GM23338 (cell line): ENCODE measurements at regions not wholly inside any gene's neighbourhood (a gene's known extent, or its start where the extent isn't known, plus 50 kb on each side); places are given as distances from the start of the nearest gene placed in this dataset.

Experiments used
- ATAC-seq: fragments of 200-7000 bp; cut with Tn5 transposase; 3 replicates; pipeline ENCODE4 v1.9.1; 2020
- DNase-seq: peaks from one replicate; pipeline ENCODE4 v3.0.0-alpha.2; 2015; ENCODE audit warnings: low spot score
- H2AFZ ChIP-seq: fragments of 200-600 bp; sonication (generic); 2 replicates; pipeline ENCODE4 v1.8.0; 2016; ENCODE audit warnings: antibody characterized with exemption, mild to moderate bottlenecking, moderate library complexity
- H3F3A ChIP-seq: fragments of 200-600 bp; sonication (generic); replicated peaks from 2 replicates; pipeline ENCODE4 v1.8.0; 2017; ENCODE audit warnings: antibody characterized with exemption, mixed run types, low read depth
- H3K27ac ChIP-seq: fragments of 200-600 bp; sonication (generic); 2 replicates; pipeline ENCODE4 v1.6.1; 2016; ENCODE audit warnings: low read depth
- H3K27me3 ChIP-seq: fragments of 200-600 bp; sonication (generic); 2 replicates; pipeline ENCODE4 v1.8.0; 2016; ENCODE audit warnings: mild to moderate bottlenecking, mixed run types, moderate library complexity; ENCODE audit not compliant: insufficient read depth
- H3K36me3 ChIP-seq: fragments of 200-600 bp; sonication (generic); 2 replicates; pipeline ENCODE4 v1.8.0; 2016; ENCODE audit warnings: mild to moderate bottlenecking; ENCODE audit not compliant: insufficient read depth
- H3K4me1 ChIP-seq: fragments of 200-600 bp; sonication (generic); 2 replicates; pipeline ENCODE4 v1.8.0; 2016; ENCODE audit warnings: mild to moderate bottlenecking, moderate library complexity; ENCODE audit not compliant: insufficient read depth
- H3K4me2 ChIP-seq: fragments of 200-600 bp; sonication (generic); 2 replicates; pipeline ENCODE4 v1.7.1; 2017; ENCODE audit warnings: mixed run types
- H3K4me3 ChIP-seq: fragments of 200-600 bp; sonication (generic); 2 replicates; pipeline ENCODE4 v1.6.1; 2016; ENCODE audit warnings: mixed run types
- H3K79me2 ChIP-seq: fragments of 200-600 bp; sonication (generic); replicated peaks from 2 replicates; pipeline ENCODE4 v1.8.0; 2017; ENCODE audit warnings: mild to moderate bottlenecking; ENCODE audit not compliant: insufficient read depth
- H3K9me2 ChIP-seq: fragments of 200-600 bp; sonication (generic); 2 replicates; pipeline ENCODE4 v1.8.0; 2017; ENCODE audit not compliant: insufficient read depth
- H4K20me1 ChIP-seq: fragments of 200-600 bp; sonication (generic); replicated peaks from 2 replicates; pipeline ENCODE4 v1.8.0; 2017; ENCODE audit warnings: mild to moderate bottlenecking; ENCODE audit not compliant: insufficient read depth
- H3K27ac Mint-ChIP-seq: 2 replicates; pipeline ENCODE4 v1.8.0; 2020; ENCODE audit warnings: inconsistent platforms, mild to moderate bottlenecking, moderate library complexity, mixed read lengths
- H3K27me3 Mint-ChIP-seq: 3 replicates; pipeline ENCODE4 v1.8.0; 2022; ENCODE audit warnings: low read depth, mild to moderate bottlenecking, moderate library complexity, mixed read lengths, inconsistent platforms; ENCODE audit not compliant: insufficient read depth, poor library complexity
- H3K36me3 Mint-ChIP-seq: 3 replicates; pipeline ENCODE4 v1.8.0; 2021; ENCODE audit warnings: low read depth, mild to moderate bottlenecking, inconsistent platforms, moderate library complexity, mixed read lengths
- H3K4me1 Mint-ChIP-seq: 3 replicates; pipeline ENCODE4 v1.8.0; 2020; ENCODE audit warnings: mild to moderate bottlenecking, inconsistent platforms, mixed read lengths
- H3K4me3 Mint-ChIP-seq: 3 replicates; pipeline ENCODE4 v1.8.0; 2021; ENCODE audit warnings: moderate library complexity, mild to moderate bottlenecking, inconsistent platforms, mixed read lengths
- H3K9me3 Mint-ChIP-seq: 3 replicates; pipeline ENCODE4 v1.8.0; 2020; ENCODE audit warnings: moderate library complexity, mild to moderate bottlenecking, inconsistent platforms, mixed read lengths
- CREB1 ChIP-seq: fragments of 250-450 bp; sonication (Bioruptor Pico); IDR thresholded peaks from 2 replicates; pipeline ENCODE4 v1.5.0; 2020; ENCODE audit warnings: low read depth, mild to moderate bottlenecking, moderate library complexity
- EZH2 ChIP-seq: fragments of 200-600 bp; sonication (generic); IDR thresholded peaks from one replicate; pipeline ENCODE4 v1.8.0; 2017; ENCODE audit warnings: antibody characterized with exemption, mild to moderate bottlenecking, low read depth; ENCODE audit not compliant: unreplicated experiment
- EZH2phosphoT487 ChIP-seq: fragments of 200-600 bp; sonication (generic); IDR thresholded peaks from one replicate; pipeline ENCODE4 v1.8.1; 2018; ENCODE audit warnings: antibody characterized with exemption; ENCODE audit not compliant: unreplicated experiment
- JUNB ChIP-seq: IDR thresholded peaks from one replicate; pipeline ENCODE4 v1.6.1; 2016; ENCODE audit warnings: antibody characterized with exemption; ENCODE audit not compliant: unreplicated experiment
- NANOG ChIP-seq: IDR thresholded peaks from 2 replicates; pipeline ENCODE4 v1.6.1; 2016; ENCODE audit warnings: antibody characterized with exemption, borderline replicate concordance
- POLR2AphosphoS5 ChIP-seq: IDR thresholded peaks from 2 replicates; pipeline ENCODE4 v1.6.1; 2016; ENCODE audit warnings: antibody characterized with exemption, low read depth
- STAT1 ChIP-seq: IDR thresholded peaks from one replicate; pipeline ENCODE4 v1.6.1; 2016; ENCODE audit warnings: antibody characterized with exemption; ENCODE audit not compliant: unreplicated experiment
- ZNF114 ChIP-seq: fragments of 250-450 bp; sonication (Bioruptor Pico); IDR thresholded peaks from 2 replicates; pipeline ENCODE4 v1.5.0; 2020; ENCODE audit warnings: mild to moderate bottlenecking, moderate library complexity
- ZNF331 ChIP-seq: fragments of 250-450 bp; sonication (Bioruptor Pico); IDR thresholded peaks from 2 replicates; pipeline ENCODE4 v1.5.0; 2020; ENCODE audit warnings: low read depth, mild to moderate bottlenecking, moderate library complexity
- TF ChIP-seq, protein P1 (sequence below): fragments of 250-450 bp; sonication (Bioruptor Pico); IDR thresholded peaks from 2 replicates; pipeline ENCODE4 v1.5.0; 2020; ENCODE audit warnings: mild to moderate bottlenecking, moderate library complexity
- TF ChIP-seq, protein P2 (sequence below): IDR thresholded peaks from one replicate; pipeline ENCODE4 v1.6.1; 2018; ENCODE audit warnings: antibody characterized with exemption; ENCODE audit not compliant: unreplicated experiment
- TF ChIP-seq, protein P3 (sequence below), 2 experiments: fragments of 200-600 bp in 1 of 2; sonication (generic) in 1 of 2; conservative IDR thresholded peaks; 2 replicates each; pipeline versions ENCODE4 v1.5.1 to v1.6.1; 2016 to 2017; ENCODE audit warnings: antibody characterized with exemption in 2 of 2, low read depth in 2 of 2, mild to moderate bottlenecking in 2 of 2, moderate library complexity in 1 of 2
- TF ChIP-seq, protein P4 (sequence below): IDR thresholded peaks from 2 replicates; pipeline ENCODE4 v1.6.1; 2016; ENCODE audit warnings: antibody characterized with exemption

DNA sequence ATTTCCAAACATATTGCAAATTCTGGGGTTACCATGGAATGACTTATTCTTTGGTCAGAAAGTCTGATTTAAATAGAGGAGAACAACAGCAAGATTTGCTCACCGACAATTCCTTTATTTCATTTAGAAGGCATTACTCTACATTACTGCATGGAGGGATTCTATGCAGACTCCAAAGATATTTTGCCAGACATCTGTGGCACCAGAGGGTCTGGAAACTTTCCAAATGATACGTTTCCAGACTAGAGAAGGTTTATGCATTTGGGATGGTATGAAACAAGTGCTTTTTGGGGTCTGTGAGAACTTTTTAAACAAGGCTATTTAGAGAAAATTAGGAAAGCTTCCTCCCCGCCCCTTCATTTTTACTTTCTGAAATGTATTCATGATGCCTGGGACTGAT is 125.3 kb downstream of the SAMD9 start (continued):
- no peak for TF ChIP-seq ZNF114 (CRISPR knock-in tag)
- no peak for TF ChIP-seq EZH2phosphoT487
- no peak for TF ChIP-seq JUNB
- no peak for TF ChIP-seq CREB1

DNA sequence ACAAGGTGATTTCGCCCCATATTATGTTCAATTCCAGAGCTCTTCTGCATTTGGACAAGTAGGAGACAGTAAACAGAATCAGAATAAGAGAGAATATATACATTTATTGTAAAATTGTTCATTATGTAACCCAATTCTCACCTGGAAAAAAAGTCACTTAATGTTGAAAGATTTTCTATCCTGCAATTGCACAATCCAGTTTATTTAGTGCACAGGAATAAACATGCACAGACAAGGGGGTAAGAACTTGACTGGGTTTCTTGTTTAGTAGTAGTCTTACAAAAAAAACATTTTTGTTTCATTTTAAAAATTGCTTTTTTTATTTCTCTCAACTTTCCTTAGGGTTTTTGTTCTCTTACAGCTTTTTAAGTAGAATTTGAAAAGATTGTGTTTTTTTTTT is 126.6 kb downstream of the SAMD9 start:
- H3F3A ChIP-seq: no peaks in the 10 kb centered on the region
- Mint-ChIP-seq H3K4me1 (peaks cover 15% of the 10 kb centered on the region), H3K4me3 (no peak overlapping the region), H3K9me3 (no peaks in the 10 kb centered on the region), H3K27me3 (peaks cover 13% of the 10 kb centered on the region), H3K27ac (no peak overlapping the region), H3K36me3 (no peaks in the 10 kb centered on the region)
- peaks cover 20% of the 10 kb centered on the region for H3K4me1 ChIP-seq
- no peak overlapping the region for H3K4me3 ChIP-seq
- H3K36me3 ChIP-seq: no peaks in the 10 kb centered on the region
- no peaks in the 10 kb centered on the region for H4K20me1 ChIP-seq
- DNase-seq (no peak), ATAC-seq (no peak)
- H3K79me2 ChIP-seq: no peaks in the 10 kb centered on the region
- no peak overlapping the region for H3K27ac ChIP-seq
- H3K9me2 ChIP-seq: no peaks in the 10 kb centered on the region
- TF ChIP-seq, protein P1, sequence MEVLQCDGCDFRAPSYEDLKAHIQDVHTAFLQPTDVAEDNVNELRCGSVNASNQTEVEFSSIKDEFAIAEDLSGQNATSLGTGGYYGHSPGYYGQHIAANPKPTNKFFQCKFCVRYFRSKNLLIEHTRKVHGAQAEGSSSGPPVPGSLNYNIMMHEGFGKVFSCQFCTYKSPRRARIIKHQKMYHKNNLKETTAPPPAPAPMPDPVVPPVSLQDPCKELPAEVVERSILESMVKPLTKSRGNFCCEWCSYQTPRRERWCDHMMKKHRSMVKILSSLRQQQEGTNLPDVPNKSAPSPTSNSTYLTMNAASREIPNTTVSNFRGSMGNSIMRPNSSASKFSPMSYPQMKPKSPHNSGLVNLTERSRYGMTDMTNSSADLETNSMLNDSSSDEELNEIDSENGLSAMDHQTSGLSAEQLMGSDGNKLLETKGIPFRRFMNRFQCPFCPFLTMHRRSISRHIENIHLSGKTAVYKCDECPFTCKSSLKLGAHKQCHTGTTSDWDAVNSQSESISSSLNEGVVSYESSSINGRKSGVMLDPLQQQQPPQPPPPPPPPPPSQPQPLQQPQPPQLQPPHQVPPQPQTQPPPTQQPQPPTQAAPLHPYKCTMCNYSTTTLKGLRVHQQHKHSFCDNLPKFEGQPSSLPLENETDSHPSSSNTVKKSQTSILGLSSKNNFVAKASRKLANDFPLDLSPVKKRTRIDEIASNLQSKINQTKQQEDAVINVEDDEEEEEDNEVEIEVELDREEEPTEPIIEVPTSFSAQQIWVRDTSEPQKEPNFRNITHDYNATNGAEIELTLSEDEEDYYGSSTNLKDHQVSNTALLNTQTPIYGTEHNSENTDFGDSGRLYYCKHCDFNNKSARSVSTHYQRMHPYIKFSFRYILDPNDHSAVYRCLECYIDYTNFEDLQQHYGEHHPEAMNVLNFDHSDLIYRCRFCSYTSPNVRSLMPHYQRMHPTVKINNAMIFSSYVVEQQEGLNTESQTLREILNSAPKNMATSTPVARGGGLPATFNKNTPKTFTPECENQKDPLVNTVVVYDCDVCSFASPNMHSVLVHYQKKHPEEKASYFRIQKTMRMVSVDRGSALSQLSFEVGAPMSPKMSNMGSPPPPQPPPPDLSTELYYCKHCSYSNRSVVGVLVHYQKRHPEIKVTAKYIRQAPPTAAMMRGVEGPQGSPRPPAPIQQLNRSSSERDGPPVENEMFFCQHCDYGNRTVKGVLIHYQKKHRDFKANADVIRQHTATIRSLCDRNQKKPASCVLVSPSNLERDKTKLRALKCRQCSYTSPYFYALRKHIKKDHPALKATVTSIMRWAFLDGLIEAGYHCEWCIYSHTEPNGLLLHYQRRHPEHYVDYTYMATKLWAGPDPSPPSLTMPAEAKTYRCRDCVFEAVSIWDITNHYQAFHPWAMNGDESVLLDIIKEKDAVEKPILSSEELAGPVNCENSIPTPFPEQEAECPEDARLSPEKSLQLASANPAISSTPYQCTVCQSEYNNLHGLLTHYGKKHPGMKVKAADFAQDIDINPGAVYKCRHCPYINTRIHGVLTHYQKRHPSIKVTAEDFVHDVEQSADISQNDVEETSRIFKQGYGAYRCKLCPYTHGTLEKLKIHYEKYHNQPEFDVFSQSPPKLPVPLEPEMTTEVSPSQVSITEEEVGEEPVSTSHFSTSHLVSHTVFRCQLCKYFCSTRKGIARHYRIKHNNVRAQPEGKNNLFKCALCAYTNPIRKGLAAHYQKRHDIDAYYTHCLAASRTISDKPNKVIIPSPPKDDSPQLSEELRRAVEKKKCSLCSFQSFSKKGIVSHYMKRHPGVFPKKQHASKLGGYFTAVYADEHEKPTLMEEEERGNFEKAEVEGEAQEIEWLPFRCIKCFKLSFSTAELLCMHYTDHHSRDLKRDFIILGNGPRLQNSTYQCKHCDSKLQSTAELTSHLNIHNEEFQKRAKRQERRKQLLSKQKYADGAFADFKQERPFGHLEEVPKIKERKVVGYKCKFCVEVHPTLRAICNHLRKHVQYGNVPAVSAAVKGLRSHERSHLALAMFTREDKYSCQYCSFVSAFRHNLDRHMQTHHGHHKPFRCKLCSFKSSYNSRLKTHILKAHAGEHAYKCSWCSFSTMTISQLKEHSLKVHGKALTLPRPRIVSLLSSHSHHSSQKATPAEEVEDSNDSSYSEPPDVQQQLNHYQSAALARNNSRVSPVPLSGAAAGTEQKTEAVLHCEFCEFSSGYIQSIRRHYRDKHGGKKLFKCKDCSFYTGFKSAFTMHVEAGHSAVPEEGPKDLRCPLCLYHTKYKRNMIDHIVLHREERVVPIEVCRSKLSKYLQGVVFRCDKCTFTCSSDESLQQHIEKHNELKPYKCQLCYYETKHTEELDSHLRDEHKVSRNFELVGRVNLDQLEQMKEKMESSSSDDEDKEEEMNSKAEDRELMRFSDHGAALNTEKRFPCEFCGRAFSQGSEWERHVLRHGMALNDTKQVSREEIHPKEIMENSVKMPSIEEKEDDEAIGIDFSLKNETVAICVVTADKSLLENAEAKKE (CRISPR knock-in tag): no peak
- TF ChIP-seq NANOG (no peak), POLR2AphosphoS5 (no peak), STAT1 (no peak), ZNF114 (CRISPR knock-in tag) (no peak), JUNB (no peak), ZNF331 (CRISPR knock-in tag) (no peak), CREB1 (no peak), EZH2 (no peak)
- TF ChIP-seq, protein P2, sequence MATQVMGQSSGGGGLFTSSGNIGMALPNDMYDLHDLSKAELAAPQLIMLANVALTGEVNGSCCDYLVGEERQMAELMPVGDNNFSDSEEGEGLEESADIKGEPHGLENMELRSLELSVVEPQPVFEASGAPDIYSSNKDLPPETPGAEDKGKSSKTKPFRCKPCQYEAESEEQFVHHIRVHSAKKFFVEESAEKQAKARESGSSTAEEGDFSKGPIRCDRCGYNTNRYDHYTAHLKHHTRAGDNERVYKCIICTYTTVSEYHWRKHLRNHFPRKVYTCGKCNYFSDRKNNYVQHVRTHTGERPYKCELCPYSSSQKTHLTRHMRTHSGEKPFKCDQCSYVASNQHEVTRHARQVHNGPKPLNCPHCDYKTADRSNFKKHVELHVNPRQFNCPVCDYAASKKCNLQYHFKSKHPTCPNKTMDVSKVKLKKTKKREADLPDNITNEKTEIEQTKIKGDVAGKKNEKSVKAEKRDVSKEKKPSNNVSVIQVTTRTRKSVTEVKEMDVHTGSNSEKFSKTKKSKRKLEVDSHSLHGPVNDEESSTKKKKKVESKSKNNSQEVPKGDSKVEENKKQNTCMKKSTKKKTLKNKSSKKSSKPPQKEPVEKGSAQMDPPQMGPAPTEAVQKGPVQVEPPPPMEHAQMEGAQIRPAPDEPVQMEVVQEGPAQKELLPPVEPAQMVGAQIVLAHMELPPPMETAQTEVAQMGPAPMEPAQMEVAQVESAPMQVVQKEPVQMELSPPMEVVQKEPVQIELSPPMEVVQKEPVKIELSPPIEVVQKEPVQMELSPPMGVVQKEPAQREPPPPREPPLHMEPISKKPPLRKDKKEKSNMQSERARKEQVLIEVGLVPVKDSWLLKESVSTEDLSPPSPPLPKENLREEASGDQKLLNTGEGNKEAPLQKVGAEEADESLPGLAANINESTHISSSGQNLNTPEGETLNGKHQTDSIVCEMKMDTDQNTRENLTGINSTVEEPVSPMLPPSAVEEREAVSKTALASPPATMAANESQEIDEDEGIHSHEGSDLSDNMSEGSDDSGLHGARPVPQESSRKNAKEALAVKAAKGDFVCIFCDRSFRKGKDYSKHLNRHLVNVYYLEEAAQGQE: no peak
- TF ChIP-seq, protein P3, sequence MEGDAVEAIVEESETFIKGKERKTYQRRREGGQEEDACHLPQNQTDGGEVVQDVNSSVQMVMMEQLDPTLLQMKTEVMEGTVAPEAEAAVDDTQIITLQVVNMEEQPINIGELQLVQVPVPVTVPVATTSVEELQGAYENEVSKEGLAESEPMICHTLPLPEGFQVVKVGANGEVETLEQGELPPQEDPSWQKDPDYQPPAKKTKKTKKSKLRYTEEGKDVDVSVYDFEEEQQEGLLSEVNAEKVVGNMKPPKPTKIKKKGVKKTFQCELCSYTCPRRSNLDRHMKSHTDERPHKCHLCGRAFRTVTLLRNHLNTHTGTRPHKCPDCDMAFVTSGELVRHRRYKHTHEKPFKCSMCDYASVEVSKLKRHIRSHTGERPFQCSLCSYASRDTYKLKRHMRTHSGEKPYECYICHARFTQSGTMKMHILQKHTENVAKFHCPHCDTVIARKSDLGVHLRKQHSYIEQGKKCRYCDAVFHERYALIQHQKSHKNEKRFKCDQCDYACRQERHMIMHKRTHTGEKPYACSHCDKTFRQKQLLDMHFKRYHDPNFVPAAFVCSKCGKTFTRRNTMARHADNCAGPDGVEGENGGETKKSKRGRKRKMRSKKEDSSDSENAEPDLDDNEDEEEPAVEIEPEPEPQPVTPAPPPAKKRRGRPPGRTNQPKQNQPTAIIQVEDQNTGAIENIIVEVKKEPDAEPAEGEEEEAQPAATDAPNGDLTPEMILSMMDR (conservative IDR thresholded peaks at IDR 0.05; ENCODE audit: low read depth in 2 of 2): no peak
- TF ChIP-seq, protein P4, sequence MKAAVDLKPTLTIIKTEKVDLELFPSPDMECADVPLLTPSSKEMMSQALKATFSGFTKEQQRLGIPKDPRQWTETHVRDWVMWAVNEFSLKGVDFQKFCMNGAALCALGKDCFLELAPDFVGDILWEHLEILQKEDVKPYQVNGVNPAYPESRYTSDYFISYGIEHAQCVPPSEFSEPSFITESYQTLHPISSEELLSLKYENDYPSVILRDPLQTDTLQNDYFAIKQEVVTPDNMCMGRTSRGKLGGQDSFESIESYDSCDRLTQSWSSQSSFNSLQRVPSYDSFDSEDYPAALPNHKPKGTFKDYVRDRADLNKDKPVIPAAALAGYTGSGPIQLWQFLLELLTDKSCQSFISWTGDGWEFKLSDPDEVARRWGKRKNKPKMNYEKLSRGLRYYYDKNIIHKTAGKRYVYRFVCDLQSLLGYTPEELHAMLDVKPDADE: no peak
- no peak overlapping the region for H3K4me2 ChIP-seq
- no peaks in the 10 kb centered on the region for H3K27me3 ChIP-seq
- no peak overlapping the region for H2AFZ ChIP-seq
